OCI-LY7 (cell line): ENCODE measurements at regions not wholly inside any gene's neighbourhood (a gene's known extent, or its start where the extent isn't known, plus 50 kb on each side); places are given as distances from the start of the nearest gene placed in this dataset.

Source experiments
- EZH2phosphoT487 ChIP-seq: fragments of 200-600 bp; sonication (generic); IDR thresholded peaks from 2 replicates; pipeline ENCODE4 v1.6.1; 2018; ENCODE audit warnings: low read depth, borderline replicate concordance, mild to moderate bottlenecking, mixed run types, antibody characterized with exemption, low read length, moderate library complexity, mixed read lengths
- TF ChIP-seq, protein P1 (sequence below): fragments of 200-600 bp; sonication (generic); conservative IDR thresholded peaks from 2 replicates; pipeline ENCODE4 v1.5.1; 2014; ENCODE audit warnings: mild to moderate bottlenecking, antibody characterized with exemption, low read length, moderate library complexity, mixed read lengths

GRCh38 chr5:40010436-40010835 is 585.7 kb upstream of the DAB2 start:
- TF ChIP-seq, protein P1, sequence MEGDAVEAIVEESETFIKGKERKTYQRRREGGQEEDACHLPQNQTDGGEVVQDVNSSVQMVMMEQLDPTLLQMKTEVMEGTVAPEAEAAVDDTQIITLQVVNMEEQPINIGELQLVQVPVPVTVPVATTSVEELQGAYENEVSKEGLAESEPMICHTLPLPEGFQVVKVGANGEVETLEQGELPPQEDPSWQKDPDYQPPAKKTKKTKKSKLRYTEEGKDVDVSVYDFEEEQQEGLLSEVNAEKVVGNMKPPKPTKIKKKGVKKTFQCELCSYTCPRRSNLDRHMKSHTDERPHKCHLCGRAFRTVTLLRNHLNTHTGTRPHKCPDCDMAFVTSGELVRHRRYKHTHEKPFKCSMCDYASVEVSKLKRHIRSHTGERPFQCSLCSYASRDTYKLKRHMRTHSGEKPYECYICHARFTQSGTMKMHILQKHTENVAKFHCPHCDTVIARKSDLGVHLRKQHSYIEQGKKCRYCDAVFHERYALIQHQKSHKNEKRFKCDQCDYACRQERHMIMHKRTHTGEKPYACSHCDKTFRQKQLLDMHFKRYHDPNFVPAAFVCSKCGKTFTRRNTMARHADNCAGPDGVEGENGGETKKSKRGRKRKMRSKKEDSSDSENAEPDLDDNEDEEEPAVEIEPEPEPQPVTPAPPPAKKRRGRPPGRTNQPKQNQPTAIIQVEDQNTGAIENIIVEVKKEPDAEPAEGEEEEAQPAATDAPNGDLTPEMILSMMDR, result no peak
- TF ChIP-seq EZH2phosphoT487, result no peak
